Adrenal gland (tissue), 9 donors: ENCODE measurements at regions not wholly inside any gene's neighbourhood (a gene's known extent, or its start where the extent isn't known, plus 50 kb on each side); places are given as distances from the start of the nearest gene placed in this dataset.

Experiments
- DNase-seq, 7 donors: peaks; one replicate each; pipeline ENCODE4 v3.0.0-alpha.2; 2019 to 2020
- H3K27ac ChIP-seq, 5 donors: fragments of 200-600 bp; sonication (generic) in 4 of 5; 1 replicate in 3 of 5; 2 replicates in 2 of 5; pipeline versions ENCODE4 v1.5.1 to v1.8.0; 2016 to 2020; ENCODE audit warnings: mild to moderate bottlenecking in 1 of 5
- H3K27me3 ChIP-seq: fragments of 200-600 bp; 2 replicates; pipeline ENCODE4 v1.8.0; 2021
- H3K36me3 ChIP-seq, 2 donors: fragments of 200-600 bp; replicated peaks in 1 of 2; 1 replicate in 1 of 2; 2 replicates in 1 of 2; pipeline versions ENCODE4 v1.5.1 to v1.8.0; 2018 to 2022
- H3K4me1 ChIP-seq, 2 donors: fragments of 200-600 bp; replicated peaks in 1 of 2; 1 replicate in 1 of 2; 2 replicates in 1 of 2; pipeline versions ENCODE4 v1.5.1 to v1.8.0; 2018 to 2021
- H3K4me3 ChIP-seq, 4 donors: fragments of 200-600 bp; sonication (generic) in 3 of 4; one replicate each; pipeline ENCODE4 v1.5.1; 2016 to 2018
- H3K9me3 ChIP-seq, 3 donors: fragments of 200-600 bp; sonication (generic) in 1 of 3; replicated peaks in 1 of 3; 1 replicate in 2 of 3; 2 replicates in 1 of 3; pipeline versions ENCODE4 v1.5.1 to v1.8.0; 2016 to 2021
- CTCF ChIP-seq, 6 experiments: fragments of 450-650 bp in 4 of 6; fragments of 200-600 bp in 2 of 6; sonication (generic) in 1 of 6; IDR thresholded peaks; 1 replicate in 5 of 6; 2 replicates in 1 of 6; pipeline versions ENCODE4 v1.5.1 to v1.8.0; 2016 to 2021; ENCODE audit warnings: antibody characterized with exemption in 6 of 6, mild to moderate bottlenecking in 2 of 6, moderate library complexity in 1 of 6
- POLR2A ChIP-seq, 2 donors: fragments of 450-650 bp; IDR thresholded peaks; one replicate each; pipeline ENCODE4 v1.6.1; 2017; ENCODE audit warnings: antibody characterized with exemption in 2 of 2, mild to moderate bottlenecking in 2 of 2, moderate library complexity in 1 of 2
- WGBS, 4 donors: extraction: QIAGEN DNeasy Blood & Tissue Kit in 2 of 4; methylation state at CpG; one replicate each; pipeline versions ENCODE4 v1.1.5 to v1.1.7; 2013 to 2017; 5-methylcytosine and 5-hydroxymethylcytosine counted together
- intact Hi-C, 2 donors: fragments of 100-400 bp; cut with DNase I; formaldehyde crosslinking; loops; one replicate each; pipeline versions ENCODE4 v1.14.1 to v1.15.0; 2022 to 2023
- donor health status: healthy with polysubstance abuse.
- donor health status: Bipolar disorder and iron deficiency.
- donor health status: DM: yes; HTN: yes; CAD: no.
- donor health status: DM: no; HTN: no; CAD: no.
- donor health status: DM: no; HTN: no; CAD: no.

GRCh38 chr1:25051906-25052305, 121.8 kb upstream of the RUNX3 start:
- Histone ChIP-seq H3K4me3 (no peak overlapping the region), H3K9me3 (no peaks in the 10 kb centered on the region), H3K36me3 (no peaks in the 10 kb centered on the region), H3K4me1 (no peaks in the 10 kb centered on the region), H3K27ac (no peak overlapping the region), H3K27me3 (no peaks in the 10 kb centered on the region)
- TF ChIP-seq CTCF (IDR thresholded peaks at IDR 0.05): no peak
- TF ChIP-seq POLR2A (IDR thresholded peaks at IDR 0.05): no peak
- intact Hi-C loops: no loop called here
- WGBS, 4 donors: 50 to 58% (median 54%) methylated on average over 9 to 12 of the region's 12 CpGs
- DNase-seq: no peak

- Histone ChIP-seq H3K9me3 (no peaks in the 10 kb centered on the region), H3K4me3 (no peak overlapping the region), H3K27ac (no peak overlapping the region), H3K27me3 (no peaks in the 10 kb centered on the region), H3K36me3 (no peaks in the 10 kb centered on the region), H3K4me1 (no peaks in the 10 kb centered on the region)
- intact Hi-C loops: no loop called here
- no peak for DNase-seq
- 82 to 86% (median 82%) methylated on average over 4 to 6 of the region's 6 CpGs for WGBS, 4 donors
- TF ChIP-seq CTCF (IDR thresholded peaks at IDR 0.05): no peak
- no peak for TF ChIP-seq POLR2A (IDR thresholded peaks at IDR 0.05)
These were observed 121.4 kb upstream of the RUNX3 start for GRCh38 chr1:25051504-25051903.

- Histone ChIP-seq H3K27me3 (no peaks in the 10 kb centered on the region), H3K9me3 (no peaks in the 10 kb centered on the region), H3K36me3 (no peaks in the 10 kb centered on the region), H3K4me3 (no peak overlapping the region), H3K4me1 (no peaks in the 10 kb centered on the region), H3K27ac (no peak overlapping the region)
- DNase-seq: no peak
- intact Hi-C loops: no loop called here
- WGBS, 4 donors: 83 to 87% (median 85%) methylated on average over 3 to 8 of the region's 8 CpGs
- no peak for TF ChIP-seq CTCF (IDR thresholded peaks at IDR 0.05)
- no peak for TF ChIP-seq POLR2A (IDR thresholded peaks at IDR 0.05)
These were observed 120.1 kb upstream of the RUNX3 start for GRCh38 chr1:25050165-25050564.

GRCh38 chr1:25049190-25049589, 119.1 kb upstream of the RUNX3 start:
- intact Hi-C loops: no loop called here
- TF ChIP-seq CTCF (IDR thresholded peaks at IDR 0.05) (no peak), POLR2A (IDR thresholded peaks at IDR 0.05) (no peak)

More at GRCh38 chr1:25049190-25049589, 119.1 kb upstream of the RUNX3 start:
- whole genome bisulfite sequencing, 4 donors: 55 to 83% (median 73%) methylated on average over 2 of the region's 2 CpGs
- no peaks in the 10 kb centered on the region for H3K36me3 ChIP-seq
- H3K27ac ChIP-seq: no peak overlapping the region
- no peaks in the 10 kb centered on the region for H3K9me3 ChIP-seq
- H3K27me3 ChIP-seq: no peaks in the 10 kb centered on the region
- no peak for DNase-seq
- no peaks in the 10 kb centered on the region for H3K4me1 ChIP-seq
- H3K4me3 ChIP-seq: no peak overlapping the region
